ENCODE measurements at regions not wholly inside any gene's neighbourhood (a gene's known extent, or its start where the extent isn't known, plus 50 kb on each side); places are given as distances from the start of the nearest gene placed in this dataset.
A peak's percentile ranks its signal among the peaks of the same experiment; 100 is the strongest.

DNA sequence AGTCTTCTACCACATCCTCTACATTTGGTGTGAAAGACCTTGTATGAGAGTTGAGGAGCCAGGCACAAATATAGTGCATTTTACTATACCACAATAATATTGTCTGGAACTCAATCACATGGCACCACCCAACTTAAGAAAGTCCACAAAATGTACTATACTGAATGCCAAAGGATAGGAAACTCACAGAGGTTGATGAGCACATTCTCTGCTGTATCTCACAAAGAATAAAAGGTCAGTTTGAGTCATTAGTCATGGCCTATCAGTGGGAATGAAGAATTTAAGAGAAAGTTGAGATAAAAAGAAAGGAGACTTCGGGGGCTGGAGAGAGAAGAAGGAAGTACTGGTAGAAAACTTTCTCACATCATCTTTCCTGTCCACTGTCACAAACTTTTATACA is 134.3 kb downstream of the RDH14 start:
- DNase-seq = peak; percentile 17
- no peaks in the 10 kb centered on the region for H3K4me1 Mint-ChIP-seq
- no peaks in the 10 kb centered on the region for H3K9me3 Mint-ChIP-seq
- intact Hi-C loops (cut with micrococcal nuclease) = no loop called here
- peaks cover 8% of the 10 kb centered on the region for H3K27me3 Mint-ChIP-seq
- no peak overlapping the region for H3K4me3 Mint-ChIP-seq
- H3K27ac Mint-ChIP-seq = no peak overlapping the region
- H3K36me3 Mint-ChIP-seq (ENCODE audit: low read depth) = no peaks in the 10 kb centered on the region

DNA sequence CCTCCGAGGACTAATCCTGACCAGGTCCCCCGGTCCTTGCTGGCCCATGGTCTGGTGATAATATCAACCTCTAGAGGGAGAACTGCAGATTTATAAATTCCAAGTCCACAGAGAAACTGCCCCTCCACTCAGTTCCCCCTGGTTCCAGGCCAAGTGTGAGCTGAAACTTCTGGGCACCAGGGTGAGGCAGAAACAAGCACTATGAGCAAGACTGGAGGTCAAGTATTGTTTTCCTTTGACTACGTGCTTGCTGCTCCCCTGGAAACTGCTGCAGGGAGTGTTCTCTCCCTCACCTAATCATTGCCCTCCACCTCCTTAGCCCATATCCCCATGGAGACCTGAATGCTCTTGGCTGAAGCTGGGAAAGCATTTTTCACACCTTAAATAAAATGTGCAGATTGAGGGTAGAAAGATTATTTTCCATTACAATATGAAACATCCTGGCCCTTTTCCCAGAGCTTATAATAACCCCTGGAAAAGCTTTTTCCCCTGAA is 135.2 kb downstream of the RDH14 start:
- Mint-ChIP-seq H3K27me3 (peaks cover 8% of the 10 kb centered on the region), H3K27ac (no peak overlapping the region), H3K9me3 (no peaks in the 10 kb centered on the region), H3K4me1 (no peaks in the 10 kb centered on the region), H3K36me3 (ENCODE audit: low read depth) (no peaks in the 10 kb centered on the region), H3K4me3 (no peak overlapping the region)
- DNase-seq = peak; percentile 26
- intact Hi-C loops (cut with micrococcal nuclease) = no loop called here

DNA sequence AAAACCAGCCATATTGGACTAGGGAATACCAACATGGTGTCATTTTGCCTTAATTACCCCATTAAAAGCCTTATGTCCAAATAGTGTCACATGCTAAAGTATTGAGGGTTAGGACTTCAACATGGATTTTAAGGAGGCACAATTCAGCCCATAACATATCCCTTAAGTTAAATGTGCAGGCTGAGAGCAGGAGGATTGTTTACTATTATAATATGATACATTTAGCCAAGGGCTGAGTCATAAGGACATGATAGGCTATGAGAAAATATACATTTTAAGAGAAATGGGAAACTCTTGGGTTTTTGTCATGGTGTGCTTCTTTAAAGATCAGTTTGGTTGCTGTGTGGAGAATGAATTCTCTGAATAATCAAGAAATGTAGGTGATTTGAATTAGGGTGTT is 136.8 kb downstream of the RDH14 start:
- intact Hi-C loops (cut with micrococcal nuclease) = no loop called here
- H3K27ac Mint-ChIP-seq = no peak overlapping the region
- no peaks in the 10 kb centered on the region for H3K36me3 Mint-ChIP-seq (ENCODE audit: low read depth)
- DNase-seq = no peak
- no peaks in the 10 kb centered on the region for H3K4me1 Mint-ChIP-seq
- H3K9me3 Mint-ChIP-seq = no peaks in the 10 kb centered on the region
- peaks cover 8% of the 10 kb centered on the region for H3K27me3 Mint-ChIP-seq
- no peak overlapping the region for H3K4me3 Mint-ChIP-seq

DNA sequence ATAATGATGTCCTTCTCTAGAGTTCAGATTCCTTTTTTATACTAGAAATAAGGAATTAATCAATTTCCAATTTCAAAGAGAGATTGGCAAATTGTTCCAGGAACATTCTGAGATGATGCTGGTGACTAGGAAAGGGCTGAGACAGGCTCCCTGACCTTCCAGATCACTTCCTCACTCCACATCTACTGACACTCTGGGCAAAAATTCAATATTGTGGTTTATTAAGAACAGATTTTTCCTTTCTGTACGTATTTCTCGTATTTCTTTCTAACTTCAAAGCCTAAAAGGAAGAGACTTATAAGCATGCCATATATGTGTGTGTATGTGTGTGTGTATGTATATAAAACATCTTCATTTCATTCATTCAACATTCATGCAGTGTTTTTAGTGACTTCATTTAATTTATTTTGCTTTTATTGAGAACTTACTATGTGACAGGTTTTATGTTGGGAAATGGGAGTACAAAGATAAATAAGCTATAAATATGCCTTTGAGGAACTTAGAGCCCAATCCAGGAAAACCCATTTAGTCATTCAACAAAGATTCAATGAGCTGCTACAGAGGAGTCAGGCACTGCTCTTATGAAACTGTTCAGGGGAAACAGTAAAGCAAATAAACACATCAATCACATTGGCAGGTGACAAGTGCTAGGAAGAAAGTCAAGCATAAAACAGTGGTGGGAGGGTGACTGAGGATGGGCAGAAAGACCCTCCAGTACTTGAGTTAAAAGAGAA is 137.9 kb downstream of the RDH14 start:
- peaks cover 8% of the 10 kb centered on the region for H3K27me3 Mint-ChIP-seq
- H3K36me3 Mint-ChIP-seq (ENCODE audit: low read depth) = no peaks in the 10 kb centered on the region
- no peaks in the 10 kb centered on the region for H3K4me1 Mint-ChIP-seq
- H3K27ac Mint-ChIP-seq = no peak overlapping the region
- no peaks in the 10 kb centered on the region for H3K9me3 Mint-ChIP-seq
- H3K4me3 Mint-ChIP-seq = no peak overlapping the region
- intact Hi-C loops (cut with micrococcal nuclease) = no loop called here
- DNase-seq = no peak

- Mint-ChIP-seq H3K27me3 (peaks cover 2% of the 10 kb centered on the region), H3K4me1 (no peaks in the 10 kb centered on the region), H3K27ac (no peak overlapping the region), H3K9me3 (no peaks in the 10 kb centered on the region), H3K36me3 (ENCODE audit: low read depth) (no peaks in the 10 kb centered on the region), H3K4me3 (no peak overlapping the region)
- DNase-seq = peak; percentile 12
- intact Hi-C loops (cut with micrococcal nuclease) = no loop called here
These were observed 146.6 kb downstream of the RDH14 start for GRCh38 chr2:18413676-18414396.

DNA sequence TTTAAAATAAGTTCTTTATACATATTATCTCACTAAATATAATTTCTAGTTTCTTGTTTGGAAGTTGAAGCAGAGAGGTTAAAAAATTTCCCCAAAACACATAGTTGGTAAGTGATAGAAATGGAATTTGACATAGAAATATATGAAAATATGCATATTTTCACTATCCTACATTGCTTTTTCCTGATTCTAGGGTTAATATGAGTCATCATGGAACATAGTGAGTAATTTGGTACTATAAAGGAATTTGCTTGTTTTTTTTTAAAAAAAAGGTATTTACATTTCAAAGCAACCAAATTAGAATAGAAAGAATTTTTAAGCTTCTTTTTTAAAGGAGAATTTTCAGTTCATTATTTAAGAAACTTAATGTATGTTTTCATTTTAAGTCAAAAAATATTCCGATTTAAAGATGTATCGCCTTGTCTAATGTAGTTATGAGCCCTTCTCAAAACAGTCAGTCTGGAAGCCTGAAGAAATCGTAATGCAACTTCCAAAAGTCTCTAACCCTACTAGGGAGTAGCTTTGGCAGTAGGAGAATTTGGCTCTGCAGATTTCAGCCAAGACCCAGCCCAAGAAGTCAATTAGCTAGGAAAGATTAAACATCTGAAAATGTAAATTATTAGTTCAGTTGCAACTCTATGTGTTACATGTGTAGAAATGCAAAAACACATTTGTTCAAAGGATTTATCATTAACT is 147.3 kb downstream of the RDH14 start:
- H3K27me3 Mint-ChIP-seq = peaks cover 2% of the 10 kb centered on the region
- H3K36me3 Mint-ChIP-seq (ENCODE audit: low read depth) = no peaks in the 10 kb centered on the region
- H3K27ac Mint-ChIP-seq = no peak overlapping the region
- intact Hi-C loops (cut with micrococcal nuclease) = no loop called here
- no peaks in the 10 kb centered on the region for H3K9me3 Mint-ChIP-seq
- no peaks in the 10 kb centered on the region for H3K4me1 Mint-ChIP-seq
- H3K4me3 Mint-ChIP-seq = no peak overlapping the region
- DNase-seq = peak; percentile 3

DNA sequence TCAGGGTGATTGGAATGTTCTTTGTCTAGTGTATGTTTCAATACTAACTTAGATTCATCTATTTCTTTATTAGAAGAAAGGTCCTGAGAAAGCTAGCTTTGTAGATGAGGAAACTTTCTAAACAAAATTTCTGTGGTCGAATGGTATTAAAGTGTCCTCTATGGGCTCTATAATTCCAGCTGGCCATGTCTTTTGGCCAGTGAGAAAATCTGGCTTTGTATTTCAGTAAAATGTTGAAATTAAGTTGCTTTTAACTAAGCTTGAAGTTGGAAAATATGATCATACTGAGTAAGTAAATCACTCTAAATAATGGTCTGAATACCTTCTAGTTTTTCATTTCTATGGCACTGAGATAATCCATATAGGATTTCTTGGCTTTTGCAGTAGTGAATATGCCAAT is 148.8 kb downstream of the RDH14 start:
- H3K9me3 Mint-ChIP-seq = no peaks in the 10 kb centered on the region
- H3K4me3 Mint-ChIP-seq = no peak overlapping the region
- no peak for DNase-seq
- no peak overlapping the region for H3K27ac Mint-ChIP-seq
- intact Hi-C loops (cut with micrococcal nuclease) = no loop called here
- no peaks in the 10 kb centered on the region for H3K4me1 Mint-ChIP-seq
- peaks cover 2% of the 10 kb centered on the region for H3K27me3 Mint-ChIP-seq
- no peaks in the 10 kb centered on the region for H3K36me3 Mint-ChIP-seq (ENCODE audit: low read depth)

GRCh38 chr2:18410543-18410942 is 149.9 kb downstream of the RDH14 start:
- Mint-ChIP-seq H3K36me3 (ENCODE audit: low read depth) (no peaks in the 10 kb centered on the region), H3K27ac (no peak overlapping the region), H3K9me3 (no peaks in the 10 kb centered on the region), H3K4me1 (no peaks in the 10 kb centered on the region), H3K27me3 (peaks cover 2% of the 10 kb centered on the region), H3K4me3 (no peak overlapping the region)
- intact Hi-C loops (cut with micrococcal nuclease) = no loop called here
- DNase-seq = peak; percentile 12

- H3K36me3 Mint-ChIP-seq (ENCODE audit: low read depth) = no peaks in the 10 kb centered on the region
- H3K4me3 Mint-ChIP-seq = no peak overlapping the region
- intact Hi-C loops (cut with micrococcal nuclease) = no loop called here
- H3K27ac Mint-ChIP-seq = no peak overlapping the region
- peak; percentile 30 for DNase-seq
- peaks cover 2% of the 10 kb centered on the region for H3K27me3 Mint-ChIP-seq
- H3K9me3 Mint-ChIP-seq = no peaks in the 10 kb centered on the region
- H3K4me1 Mint-ChIP-seq = no peaks in the 10 kb centered on the region
These were observed 151.8 kb downstream of the RDH14 start for GRCh38 chr2:18408638-18409037.

GRCh38 chr2:18406219-18406618 is 154.2 kb downstream of the RDH14 start:
- intact Hi-C loops (cut with micrococcal nuclease) = no loop called here
- H3K27me3 Mint-ChIP-seq = peaks cover 4% of the 10 kb centered on the region
- H3K4me1 Mint-ChIP-seq = no peaks in the 10 kb centered on the region
- H3K9me3 Mint-ChIP-seq = no peaks in the 10 kb centered on the region
- H3K36me3 Mint-ChIP-seq (ENCODE audit: low read depth) = no peaks in the 10 kb centered on the region
- H3K27ac Mint-ChIP-seq = no peak overlapping the region
- H3K4me3 Mint-ChIP-seq = no peak overlapping the region
- no peak for DNase-seq

GRCh38 chr2:18404708-18405107 is 155.7 kb downstream of the RDH14 start:
- no peak overlapping the region for H3K27ac Mint-ChIP-seq
- H3K9me3 Mint-ChIP-seq = no peaks in the 10 kb centered on the region
- H3K4me3 Mint-ChIP-seq = no peak overlapping the region
- peaks cover 4% of the 10 kb centered on the region for H3K27me3 Mint-ChIP-seq
- DNase-seq = peak; percentile 15
- no peaks in the 10 kb centered on the region for H3K36me3 Mint-ChIP-seq (ENCODE audit: low read depth)
- no peaks in the 10 kb centered on the region for H3K4me1 Mint-ChIP-seq
- intact Hi-C loops (cut with micrococcal nuclease) = no loop called here

DNA sequence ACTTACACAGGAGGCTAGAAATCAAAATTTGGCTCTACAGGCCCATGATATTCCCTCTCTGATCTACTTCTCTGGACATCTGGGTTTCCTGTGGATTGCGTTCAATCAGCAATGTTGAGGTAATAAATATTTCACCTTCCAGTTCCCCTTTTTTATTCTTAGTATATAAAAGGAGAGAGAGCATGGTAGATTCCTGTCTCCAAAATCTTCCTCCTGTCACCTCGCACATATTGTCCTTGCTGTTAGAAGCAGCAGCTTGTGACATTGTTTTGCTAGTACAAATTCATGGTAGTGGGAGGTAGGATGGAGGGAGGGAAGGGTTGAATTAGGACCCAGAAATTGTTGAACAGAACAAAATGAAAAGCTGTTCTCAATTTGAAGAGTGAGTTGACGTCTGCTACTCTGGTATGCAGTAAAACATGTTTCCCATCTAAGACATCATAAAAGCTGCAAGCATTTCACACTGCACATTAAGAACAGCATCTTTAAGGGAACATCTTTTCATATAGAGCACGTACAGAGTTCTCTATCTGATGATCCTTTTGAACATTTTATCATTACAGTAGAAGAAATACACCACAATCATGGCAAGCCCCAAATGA is 156.4 kb downstream of the RDH14 start:
- intact Hi-C loops (cut with micrococcal nuclease) = no loop called here
- Mint-ChIP-seq H3K27me3 (peaks cover 4% of the 10 kb centered on the region), H3K4me1 (no peaks in the 10 kb centered on the region), H3K36me3 (ENCODE audit: low read depth) (no peaks in the 10 kb centered on the region), H3K9me3 (no peaks in the 10 kb centered on the region), H3K27ac (no peak overlapping the region), H3K4me3 (no peak overlapping the region)
- DNase-seq = peak; percentile 9

DNA sequence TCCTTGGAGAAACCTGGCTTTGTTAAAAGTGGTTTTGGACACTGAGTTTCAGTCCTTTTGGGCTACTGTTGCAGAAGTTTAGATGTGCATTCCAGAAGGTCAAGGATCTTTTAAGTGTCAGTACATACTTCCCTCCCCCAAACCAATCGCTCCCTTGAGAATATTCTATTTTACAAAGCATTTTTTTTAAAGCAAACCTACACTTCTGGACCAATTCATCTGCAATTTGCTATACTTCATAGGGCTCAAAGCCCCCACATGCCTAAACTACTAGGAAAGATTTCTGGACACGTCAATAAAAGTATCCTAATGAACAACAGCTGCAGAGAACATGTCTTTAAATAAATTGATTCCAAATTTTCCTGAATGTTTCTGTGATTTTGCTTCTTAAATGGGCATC is 157.6 kb downstream of the RDH14 start:
- H3K4me3 Mint-ChIP-seq = no peak overlapping the region
- peaks cover 4% of the 10 kb centered on the region for H3K27me3 Mint-ChIP-seq
- no peaks in the 10 kb centered on the region for H3K4me1 Mint-ChIP-seq
- no peaks in the 10 kb centered on the region for H3K36me3 Mint-ChIP-seq (ENCODE audit: low read depth)
- no peak overlapping the region for H3K27ac Mint-ChIP-seq
- intact Hi-C loops (cut with micrococcal nuclease) = no loop called here
- H3K9me3 Mint-ChIP-seq = no peaks in the 10 kb centered on the region
- peak; percentile 14 for DNase-seq

DNA sequence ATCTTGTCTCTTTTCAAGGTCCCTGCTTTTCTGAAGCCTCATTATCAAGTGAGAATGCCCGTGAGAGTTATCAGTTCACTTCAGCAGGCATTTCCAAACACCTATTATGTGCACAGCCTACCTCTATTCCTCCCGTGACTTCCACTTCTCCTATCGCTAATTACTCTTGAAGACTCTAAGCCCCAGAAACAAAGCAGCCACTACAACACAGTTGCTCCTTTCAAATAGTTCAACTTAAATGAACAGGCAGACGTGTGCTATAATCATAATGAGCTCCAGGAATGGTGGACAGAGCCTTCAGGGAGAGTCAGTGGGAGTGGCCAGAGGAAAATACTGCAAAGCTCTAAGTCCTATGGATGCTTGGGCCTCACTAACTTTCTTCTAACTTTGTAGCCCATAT is 159.0 kb downstream of the RDH14 start:
- Mint-ChIP-seq H3K9me3 (no peaks in the 10 kb centered on the region), H3K36me3 (ENCODE audit: low read depth) (no peaks in the 10 kb centered on the region), H3K4me3 (no peak overlapping the region), H3K27me3 (peaks cover 4% of the 10 kb centered on the region), H3K4me1 (no peaks in the 10 kb centered on the region), H3K27ac (no peak overlapping the region)
- DNase-seq = peak; percentile 23
- intact Hi-C loops (cut with micrococcal nuclease) = no loop called here
